ENCODE measurements at regions not wholly inside any gene's neighbourhood (a gene's known extent, or its start where the extent isn't known, plus 50 kb on each side); places are given as distances from the start of the nearest gene placed in this dataset.

- no peaks in the 10 kb centered on the region for H3K9me2 ChIP-seq (ENCODE audit: insufficient read depth)
- no peak overlapping the region for H3K27ac ChIP-seq (ENCODE audit: low read depth)
- Mint-ChIP-seq H3K27me3 (ENCODE audit: insufficient read depth, low read depth, poor library complexity) (no peaks in the 10 kb centered on the region), H3K9me3 (no peaks in the 10 kb centered on the region), H3K4me1 (no peaks in the 10 kb centered on the region), H3K4me3 (no peak overlapping the region), H3K27ac (no peak overlapping the region), H3K36me3 (ENCODE audit: low read depth) (no peaks in the 10 kb centered on the region)
- no peaks in the 10 kb centered on the region for H3K27me3 ChIP-seq (ENCODE audit: insufficient read depth)
- ATAC-seq (no peak), DNase-seq (ENCODE audit: low spot score) (no peak)
- no peak overlapping the region for H2AFZ ChIP-seq
- no peaks in the 10 kb centered on the region for H3K79me2 ChIP-seq (replicated peaks; ENCODE audit: insufficient read depth)
- H3K4me2 ChIP-seq, result no peak overlapping the region
- H3K4me3 ChIP-seq, result no peak overlapping the region
- TF ChIP-seq ZNF114 (CRISPR knock-in tag; IDR thresholded peaks at IDR 0.05), result no peak
- TF ChIP-seq ZNF462 (CRISPR knock-in tag; IDR thresholded peaks at IDR 0.05), result no peak
- TF ChIP-seq CREB1 (CRISPR knock-in tag; IDR thresholded peaks at IDR 0.05; ENCODE audit: low read depth), result no peak
- no peak for TF ChIP-seq POLR2AphosphoS5 (IDR thresholded peaks at IDR 0.05; ENCODE audit: low read depth)
- no peak for TF ChIP-seq CTCF (conservative IDR thresholded peaks at IDR 0.05; ENCODE audit: low read depth in 2 of 2)
- no peaks in the 10 kb centered on the region for H3F3A ChIP-seq (replicated peaks; ENCODE audit: low read depth)
- no peaks in the 10 kb centered on the region for H3K4me1 ChIP-seq (ENCODE audit: insufficient read depth)
- no peaks in the 10 kb centered on the region for H4K20me1 ChIP-seq (replicated peaks; ENCODE audit: insufficient read depth)
- H3K36me3 ChIP-seq (ENCODE audit: insufficient read depth), result no peaks in the 10 kb centered on the region
Measured at GRCh38 chr5:117881426-117882230, 1106.7 kb downstream of the DTWD2 start.

Measured in GM23338 (cell line).